Psoas muscle (tissue), 7 donors: ENCODE measurements at regions not wholly inside any gene's neighbourhood (a gene's known extent, or its start where the extent isn't known, plus 50 kb on each side); places are given as distances from the start of the nearest gene placed in this dataset.
A peak's percentile ranks its signal among the peaks of the same experiment; 100 is the strongest.

Source experiments
- ATAC-seq, 4 donors: fragments of 200-7000 bp; cut with Tn5 transposase; one replicate each; pipeline ENCODE4 v1.9.1; 2020; ENCODE audit warnings: moderate library complexity in 3 of 4, mild to moderate bottlenecking in 2 of 4
- DNase-seq, 2 donors: peaks; one replicate each; pipeline ENCODE4 v3.0.0-alpha.2; 2020
- H3K27ac ChIP-seq: fragments of 200-600 bp; one replicate; pipeline ENCODE4 v1.8.0; 2022
- H3K27me3 ChIP-seq, 3 donors: fragments of 200-600 bp in 1 of 3; one replicate each; pipeline versions ENCODE4 v1.6.1 to v1.8.0; 2013 to 2022; ENCODE audit warnings: low read length in 2 of 3, mild to moderate bottlenecking in 2 of 3, moderate library complexity in 1 of 3; ENCODE audit not compliant: insufficient read depth in 3 of 3
- H3K36me3 ChIP-seq, 2 donors: fragments of 200-600 bp in 1 of 2; one replicate each; pipeline versions ENCODE4 v1.6.1 to v1.8.0; 2013 to 2022; ENCODE audit warnings: low read depth in 1 of 2, mild to moderate bottlenecking in 1 of 2, moderate library complexity in 1 of 2; ENCODE audit not compliant: insufficient read depth in 1 of 2
- H3K4me1 ChIP-seq: fragments of 200-600 bp; one replicate; pipeline ENCODE4 v1.8.0; 2022
- H3K4me3 ChIP-seq: fragments of 200-600 bp; one replicate; pipeline ENCODE4 v1.8.0; 2022; ENCODE audit warnings: mild to moderate bottlenecking
- H3K9me3 ChIP-seq: fragments of 200-600 bp; one replicate; pipeline ENCODE4 v1.8.0; 2022
- CTCF ChIP-seq: fragments of 200-600 bp; IDR thresholded peaks from one replicate; pipeline ENCODE4 v1.8.0; 2022; ENCODE audit warnings: antibody characterized with exemption
- WGBS, 3 donors: extraction: QIAGEN DNeasy Blood & Tissue Kit; methylation state at CpG; one replicate each; pipeline versions ENCODE4 v1.1.6 to v1.1.7; 2013; 5-methylcytosine and 5-hydroxymethylcytosine counted together
- intact Hi-C, 2 donors: fragments of 100-400 bp; cut with DNase I; formaldehyde crosslinking; loops; one replicate each; pipeline versions ENCODE4 v1.11.0 to v1.14.2; 2022
- donor health status: healthy with polysubstance abuse.
- donor health status: DM: no; HTN: no; CAD: no; lungs with moderate emphysema.
- donor health status: Bipolar disorder and iron deficiency.
- donor health status: healthy.
- donor health status: DM: yes; HTN: yes; CAD: no.
- donor health status: DM: no; HTN: no; CAD: no.
- donor health status: DM: yes; HTN: yes; CAD: no.

- H3K27me3 ChIP-seq = no peaks in the 10 kb centered on the region
- no peak overlapping the region for H3K27ac ChIP-seq
- DNase-seq = no peak
- no peaks in the 10 kb centered on the region for H3K9me3 ChIP-seq
- WGBS, 3 donors = 77 to 90% (median 85%) methylated on average over 1 of the region's 1 CpG
- intact Hi-C loops = no loop called here
- no peaks in the 10 kb centered on the region for H3K4me1 ChIP-seq
- no peak for ATAC-seq
- no peaks in the 10 kb centered on the region for H3K36me3 ChIP-seq
- H3K4me3 ChIP-seq = no peak overlapping the region
- no peak for TF ChIP-seq CTCF
Measured at GRCh38 chr13:76387566-76387965, 498.6 kb downstream of the KCTD12 start.

- Histone ChIP-seq H3K4me1 (no peaks in the 10 kb centered on the region), H3K36me3 (no peaks in the 10 kb centered on the region), H3K27me3 (no peaks in the 10 kb centered on the region), H3K4me3 (no peak overlapping the region), H3K27ac (no peak overlapping the region), H3K9me3 (no peaks in the 10 kb centered on the region)
- no peak for DNase-seq
- no peak for ATAC-seq
- TF ChIP-seq CTCF = no peak
- intact Hi-C loops = no loop called here
- WGBS, 3 donors = 96 to 99% (median 97%) methylated on average over 3 of the region's 3 CpGs
Measured at GRCh38 chr13:76386321-76386720, 499.9 kb downstream of the KCTD12 start.

- WGBS, 3 donors = 60 to 81% (median 73%) methylated on average over 2 of the region's 2 CpGs
- H3K9me3 ChIP-seq = no peaks in the 10 kb centered on the region
- DNase-seq (no peak), ATAC-seq (no peak)
- H3K27me3 ChIP-seq = no peaks in the 10 kb centered on the region
- TF ChIP-seq CTCF = no peak
- no peaks in the 10 kb centered on the region for H3K36me3 ChIP-seq
- no peaks in the 10 kb centered on the region for H3K4me1 ChIP-seq
- no peak overlapping the region for H3K27ac ChIP-seq
- intact Hi-C loops = no loop called here
- no peak overlapping the region for H3K4me3 ChIP-seq
Measured at GRCh38 chr13:76385586-76385985, 500.6 kb downstream of the KCTD12 start.

- TF ChIP-seq CTCF = no peak
- Histone ChIP-seq H3K4me1 (no peaks in the 10 kb centered on the region), H3K27me3 (no peaks in the 10 kb centered on the region), H3K9me3 (no peaks in the 10 kb centered on the region), H3K27ac (no peak overlapping the region), H3K4me3 (no peak overlapping the region), H3K36me3 (no peaks in the 10 kb centered on the region)
- ATAC-seq = peak; percentile 43 to 69 (median 58)
- DNase-seq = no peak
- intact Hi-C loops = no loop called here
- WGBS, 3 donors = 20 to 45% (median 23%) methylated on average over 2 of the region's 2 CpGs
Measured at GRCh38 chr13:76383676-76384461, 502.3 kb downstream of the KCTD12 start.
